Inflammatory macrophage treated with lipopolysaccharide for 4 hours (primary cell): ENCODE measurements at regions not wholly inside any gene's neighbourhood (a gene's known extent, or its start where the extent isn't known, plus 50 kb on each side); places are given as distances from the start of the nearest gene placed in this dataset.
"Not testable (repeated sequence)": the region's sequence is repeated elsewhere in the genome, so short reads cannot be mapped to it uniquely, and the experiment has no call there.

ENCODE experiments used
- DNase-seq: peaks from one replicate; pipeline ENCODE4 v3.0.0-alpha.2; 2020

DNA sequence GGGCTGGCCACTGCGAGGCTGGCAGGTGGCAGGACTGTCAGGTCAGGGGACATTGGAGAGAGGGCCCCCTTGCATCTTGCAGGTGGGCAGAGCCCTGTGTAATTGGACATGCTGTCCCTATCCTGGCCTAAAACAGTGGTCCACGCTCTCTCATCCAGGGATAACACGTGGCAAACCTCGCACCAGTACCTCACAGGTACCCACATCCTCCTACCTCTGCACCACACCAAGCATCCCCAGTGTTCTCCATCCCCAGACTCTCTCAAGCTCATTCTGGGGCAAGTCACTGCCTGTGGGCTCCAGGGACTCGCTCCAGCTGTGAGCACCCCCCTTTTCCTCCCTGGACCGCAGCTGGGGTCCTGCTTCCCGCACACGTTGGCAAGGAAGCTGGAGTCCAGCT, 212.3 kb upstream of the LRRC61 start:
- not testable (repeated sequence) for DNase-seq

- not testable (repeated sequence) for DNase-seq
Observed at GRCh38 chr7:150111373-150112139, 211.6 kb upstream of the LRRC61 start.

GRCh38 chr7:150113301-150113700, 209.9 kb upstream of the LRRC61 start:
- DNase-seq: not testable (repeated sequence)

DNA sequence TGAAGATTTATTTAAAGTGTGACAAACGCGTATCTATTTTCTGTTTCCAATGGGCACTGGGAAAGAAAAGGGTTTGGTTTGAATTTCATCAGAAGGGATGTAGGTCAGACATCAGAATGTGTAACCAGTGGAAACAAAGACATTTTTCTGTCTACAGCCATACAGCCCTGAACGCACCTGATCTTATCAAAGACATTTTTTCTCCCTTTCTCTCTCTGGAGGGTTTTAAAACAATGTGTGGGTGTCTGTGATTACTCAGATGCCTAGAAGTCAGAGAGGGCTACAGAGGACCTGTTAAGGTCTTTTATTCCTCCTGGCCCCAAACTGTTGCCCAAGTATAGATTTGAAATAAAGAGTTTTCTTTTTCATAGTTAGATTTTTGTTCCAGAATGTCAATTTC, 208.6 kb upstream of the LRRC61 start:
- DNase-seq: not testable (repeated sequence)

- not testable (repeated sequence) for DNase-seq
Observed at GRCh38 chr7:150119966-150120365, 203.2 kb upstream of the LRRC61 start.

DNA sequence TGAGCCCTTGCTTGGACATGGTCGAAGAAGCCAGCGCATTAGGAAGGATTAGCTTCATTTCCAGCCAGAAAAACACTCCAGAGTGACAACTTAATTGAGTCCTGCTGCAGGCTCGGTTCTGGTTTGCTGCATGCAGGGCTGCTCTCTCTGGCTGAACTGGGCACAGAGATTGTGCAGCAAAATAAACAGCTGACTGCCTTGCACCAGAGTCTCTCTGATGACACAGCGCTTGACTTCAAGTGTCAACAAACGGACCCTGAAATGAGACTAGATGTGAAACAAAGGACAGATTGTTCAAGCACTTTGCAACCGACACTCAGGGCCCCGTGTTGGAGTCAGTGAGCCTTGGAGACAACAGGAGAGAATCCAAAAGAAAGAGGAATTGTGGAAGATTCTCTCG, 197.3 kb upstream of the LRRC61 start:
- DNase-seq: not testable (repeated sequence)

DNA sequence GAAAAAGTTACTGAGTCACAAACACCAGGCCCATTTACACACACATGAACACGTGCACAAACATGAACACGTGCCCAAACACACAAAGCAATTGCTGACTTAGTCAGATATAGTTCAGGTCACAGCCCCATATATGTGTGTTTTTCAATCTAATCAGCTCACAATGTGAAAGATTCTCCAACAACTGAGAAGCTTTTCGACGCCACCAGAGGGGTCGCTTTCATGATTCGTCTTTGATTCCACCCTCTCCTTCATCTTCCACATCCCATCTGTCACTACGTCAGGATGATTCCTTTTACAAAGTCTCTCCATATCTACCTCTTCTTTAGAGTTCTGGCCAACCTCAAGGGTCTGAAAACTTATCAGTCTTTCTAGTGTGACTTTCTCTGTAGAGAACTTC, 188.7 kb upstream of the LRRC61 start:
- DNase-seq: not testable (repeated sequence)

GRCh38 chr7:150135620-150136190, 187.4 kb upstream of the LRRC61 start:
- not testable (repeated sequence) for DNase-seq

- not testable (repeated sequence) for DNase-seq
Observed at GRCh38 chr7:150139840-150140239, 183.3 kb upstream of the LRRC61 start.

DNA sequence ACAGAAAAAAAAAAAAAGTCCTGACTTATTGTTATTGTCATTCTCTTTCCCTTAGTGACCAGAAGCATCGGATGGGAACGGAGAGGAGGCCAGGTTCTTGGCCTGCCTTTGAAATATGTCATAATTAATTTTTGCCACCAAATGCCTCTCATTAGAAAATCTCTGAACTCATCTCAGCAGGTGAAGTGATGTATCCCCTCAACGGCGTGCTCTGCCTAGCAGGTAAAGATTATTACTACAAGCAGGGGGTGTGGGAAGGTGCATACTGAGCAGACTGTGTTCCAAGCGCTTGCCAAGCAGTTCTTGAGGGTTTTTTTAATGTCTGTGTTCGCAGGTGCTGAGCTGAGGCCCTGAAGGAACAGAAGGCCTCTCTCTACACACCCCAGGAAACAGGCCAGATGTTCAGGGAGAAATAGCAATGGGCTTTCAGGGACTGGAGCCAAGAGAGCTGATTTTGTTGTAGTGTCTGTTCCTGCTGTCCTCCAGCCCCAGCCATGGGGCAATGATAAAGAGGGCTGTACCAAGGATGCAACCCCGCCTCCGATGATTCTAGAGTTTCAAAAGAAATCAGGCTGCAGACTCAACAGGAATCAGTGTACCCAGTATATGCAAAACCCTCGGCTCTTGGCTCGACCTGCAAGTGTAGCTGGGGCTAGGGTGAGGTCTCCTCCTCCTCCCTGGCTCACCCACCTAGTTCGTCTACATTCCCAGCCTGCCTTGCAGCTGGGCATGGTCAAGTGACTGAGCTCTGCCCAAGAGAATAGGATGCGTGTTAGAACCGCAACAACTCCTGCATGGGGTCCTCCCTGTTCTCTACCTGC, 181.4 kb upstream of the LRRC61 start:
- not testable (repeated sequence) for DNase-seq

GRCh38 chr7:150146124-150146523, 177.0 kb upstream of the LRRC61 start:
- not testable (repeated sequence) for DNase-seq

DNA sequence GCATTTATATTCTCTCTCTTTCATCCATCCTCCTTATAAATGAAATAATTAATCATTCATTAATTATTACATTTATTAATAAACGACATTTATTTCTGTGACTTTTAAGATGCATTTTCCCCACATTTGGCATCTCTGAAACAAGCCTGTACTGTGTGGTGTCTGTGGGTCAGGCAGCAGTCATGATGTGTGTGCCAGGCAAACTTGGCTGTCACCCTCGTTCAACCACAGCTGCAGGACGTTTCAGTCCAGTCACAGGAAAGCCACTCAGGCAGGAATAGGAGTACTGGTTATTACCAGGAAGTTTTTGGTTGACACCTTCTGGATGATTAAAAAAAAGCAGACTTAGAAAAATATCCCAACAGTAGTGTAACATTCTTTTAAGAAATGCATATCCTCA, 175.6 kb upstream of the LRRC61 start:
- not testable (repeated sequence) for DNase-seq

GRCh38 chr7:150156015-150156414, 167.1 kb upstream of the LRRC61 start:
- not testable (repeated sequence) for DNase-seq

GRCh38 chr7:150158696-150159095, 164.5 kb upstream of the LRRC61 start:
- DNase-seq: not testable (repeated sequence)

DNA sequence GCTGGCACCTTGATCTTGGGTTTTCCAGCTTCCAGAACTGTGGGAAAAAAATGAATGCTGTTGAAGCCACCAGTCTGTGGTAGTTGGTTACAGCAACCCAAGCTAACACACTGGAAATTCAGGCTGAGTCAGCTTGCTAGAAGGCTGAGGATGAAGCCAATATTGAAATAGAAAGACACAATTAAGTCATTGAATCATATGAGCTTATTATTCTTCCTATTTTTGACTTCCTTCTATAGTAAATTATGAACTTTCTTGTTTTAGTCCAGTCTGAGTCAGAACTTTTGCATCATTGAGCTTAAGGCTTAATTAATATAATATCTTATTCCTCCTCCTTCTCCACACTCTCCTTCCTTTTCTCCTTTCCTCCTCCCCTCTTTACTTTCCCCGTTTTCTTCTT, 153.6 kb upstream of the LRRC61 start:
- DNase-seq: peak; percentile 87

- peak; percentile 66 for DNase-seq
Observed at GRCh38 chr7:150169943-150170490, 153.1 kb upstream of the LRRC61 start.

DNA sequence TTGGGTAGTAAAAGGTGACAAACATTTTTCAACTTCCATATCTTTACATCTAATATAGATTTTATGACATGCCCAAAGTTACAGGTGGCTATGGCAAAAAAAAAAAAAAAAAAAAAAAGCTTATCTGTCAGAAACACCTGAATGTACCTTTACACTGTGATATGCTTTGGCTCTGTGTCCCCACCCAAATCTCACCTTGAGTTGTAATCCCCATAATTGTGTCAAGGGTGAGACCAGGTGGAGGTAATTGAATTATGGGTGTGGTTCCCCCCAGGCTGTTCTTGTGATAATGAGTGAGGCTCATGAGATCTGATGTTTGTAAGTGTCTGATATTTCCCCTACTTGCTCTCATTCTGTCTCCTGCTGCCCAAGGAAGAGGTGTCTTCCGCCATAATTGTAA, 139.6 kb upstream of the LRRC61 start:
- not testable (repeated sequence) for DNase-seq

- DNase-seq: peak; percentile 50
Observed at GRCh38 chr7:150189963-150190362, 133.2 kb upstream of the LRRC61 start.

- not testable (repeated sequence) for DNase-seq
Observed at GRCh38 chr7:150192541-150192940, 130.6 kb upstream of the LRRC61 start.

DNA sequence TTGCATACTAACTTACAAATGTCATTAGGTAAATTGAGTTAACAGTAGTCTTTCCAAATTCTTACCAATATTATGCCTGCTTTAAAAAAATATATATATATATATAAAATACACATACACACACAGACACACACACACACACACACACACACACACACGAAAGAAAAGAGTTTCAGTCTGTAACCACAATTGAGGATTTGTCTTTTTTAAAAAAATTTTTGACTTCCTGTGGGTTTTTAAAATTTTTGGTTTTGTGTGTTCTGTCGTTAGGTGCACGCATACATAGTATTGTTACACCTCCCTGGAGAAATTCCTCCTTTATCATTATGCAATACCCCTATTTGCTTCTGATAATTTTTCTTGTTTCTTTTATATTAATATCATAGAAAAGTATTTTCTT, 129.3 kb upstream of the LRRC61 start:
- not testable (repeated sequence) for DNase-seq
